Mesendoderm (in vitro differentiated cells): ENCODE measurements at regions not wholly inside any gene's neighbourhood (a gene's known extent, or its start where the extent isn't known, plus 50 kb on each side); places are given as distances from the start of the nearest gene placed in this dataset.

Experiments
- DNase-seq: peaks from one replicate; pipeline ENCODE4 v3.0.0; 2013
- H2AK5ac ChIP-seq: 2 replicates; pipeline ENCODE4 v1.6.1; 2013; ENCODE audit warnings: low read length, inconsistent platforms
- H2BK120ac ChIP-seq: 2 replicates; pipeline ENCODE4 v1.6.1; 2013; ENCODE audit warnings: low read depth, mild to moderate bottlenecking, low read length, moderate library complexity, mixed read lengths
- H2BK15ac ChIP-seq: replicated peaks from 2 replicates; pipeline ENCODE4 v1.6.1; 2013; ENCODE audit warnings: low read depth, mild to moderate bottlenecking, moderate library complexity
- H2BK5ac ChIP-seq: 2 replicates; pipeline ENCODE4 v1.6.1; 2013; ENCODE audit warnings: low read length, inconsistent platforms
- H3K18ac ChIP-seq: 2 replicates; pipeline ENCODE4 v1.6.1; 2013; ENCODE audit warnings: mild to moderate bottlenecking, low read length, mixed read lengths
- H3K23ac ChIP-seq: one replicate; pipeline ENCODE4 v1.6.1; 2013; ENCODE audit warnings: low read length
- H3K27ac ChIP-seq: 2 replicates; pipeline ENCODE4 v1.5.1; 2013; ENCODE audit warnings: low read depth, mild to moderate bottlenecking, inconsistent platforms, low read length, moderate library complexity
- H3K27me3 ChIP-seq: 2 replicates; pipeline ENCODE4 v1.6.1; 2013; ENCODE audit warnings: low read length, control low read depth, mild to moderate bottlenecking, inconsistent platforms; ENCODE audit not compliant: insufficient read depth, poor library complexity
- H3K36me3 ChIP-seq: 2 replicates; pipeline ENCODE4 v1.6.1; 2013; ENCODE audit warnings: low read length, inconsistent platforms; ENCODE audit not compliant: control insufficient read depth, insufficient read depth
- H3K4ac ChIP-seq: one replicate; pipeline ENCODE4 v1.6.1; 2013; ENCODE audit warnings: low read depth, mild to moderate bottlenecking, low read length, moderate library complexity
- H3K4me1 ChIP-seq: 2 replicates; pipeline ENCODE4 v1.6.1; 2013; ENCODE audit warnings: low read depth, low read length, inconsistent platforms; ENCODE audit not compliant: control insufficient read depth
- H3K4me2 ChIP-seq: 2 replicates; pipeline ENCODE4 v1.6.1; 2013; ENCODE audit warnings: low read length
- H3K4me3 ChIP-seq: 2 replicates; pipeline ENCODE4 v1.5.1; 2013; ENCODE audit warnings: mild to moderate bottlenecking, low read length
- H3K56ac ChIP-seq: one replicate; pipeline ENCODE4 v1.6.1; 2013; ENCODE audit warnings: low read length
- H3K79me1 ChIP-seq: 2 replicates; pipeline ENCODE4 v1.6.1; 2013; ENCODE audit warnings: low read length, inconsistent platforms
- H3K79me2 ChIP-seq: 2 replicates; pipeline ENCODE4 v1.6.1; 2013; ENCODE audit warnings: mild to moderate bottlenecking, low read length; ENCODE audit not compliant: control insufficient read depth, insufficient read depth
- H3K9ac ChIP-seq: 2 replicates; pipeline ENCODE4 v1.6.1; 2013; ENCODE audit warnings: low read length, inconsistent platforms
- H4K5ac ChIP-seq: one replicate; pipeline ENCODE4 v1.6.1; 2013; ENCODE audit warnings: low read length
- H4K8ac ChIP-seq: one replicate; pipeline ENCODE4 v1.6.1; 2013; ENCODE audit warnings: low read depth, mild to moderate bottlenecking, control low read depth, low read length, moderate library complexity
- WGBS: extraction: QIAGEN DNeasy Blood & Tissue Kit; methylation state at CpG from one replicate; pipeline ENCODE4 v1.1.7; 2013; ENCODE audit warnings: low lambda C conversion rate, missing lambda C conversion rate; ENCODE audit not compliant: insufficient coverage; ENCODE audit errors: extremely low coverage; 5-methylcytosine and 5-hydroxymethylcytosine counted together

- no peak overlapping the region for H3K4me2 ChIP-seq
- H2BK5ac ChIP-seq: no peak overlapping the region
- no peak overlapping the region for H3K18ac ChIP-seq
- no peaks in the 10 kb centered on the region for H3K36me3 ChIP-seq
- H3K27me3 ChIP-seq: no peaks in the 10 kb centered on the region
- no peaks in the 10 kb centered on the region for H3K4me1 ChIP-seq
- H3K4me3 ChIP-seq: no peak overlapping the region
- no peaks in the 10 kb centered on the region for H3K79me2 ChIP-seq
- H2AK5ac ChIP-seq: no peak overlapping the region
- H3K9ac ChIP-seq: no peak overlapping the region
- H4K8ac ChIP-seq: no peak overlapping the region
- no peaks in the 10 kb centered on the region for H3K79me1 ChIP-seq
- no CpG with 5 or more reads among the region's 8 CpGs for WGBS
- no peak overlapping the region for H3K56ac ChIP-seq
- H3K23ac ChIP-seq: no peak overlapping the region
- no peak for DNase-seq
- no peak overlapping the region for H3K27ac ChIP-seq
- H2BK120ac ChIP-seq: no peak overlapping the region
- no peak overlapping the region for H3K4ac ChIP-seq
- H2BK15ac ChIP-seq: no peak overlapping the region
- no peak overlapping the region for H4K5ac ChIP-seq
Measured at GRCh38 chr1:4951601-4952000, 297.2 kb downstream of the AJAP1 start.

- Histone ChIP-seq H3K23ac (no peak overlapping the region), H4K8ac (no peak overlapping the region), H2AK5ac (no peak overlapping the region), H2BK15ac (no peak overlapping the region), H3K4ac (no peak overlapping the region), H4K5ac (no peak overlapping the region), H3K56ac (no peak overlapping the region), H3K79me2 (no peaks in the 10 kb centered on the region), H3K4me2 (no peak overlapping the region), H3K9ac (no peak overlapping the region), H2BK120ac (no peak overlapping the region), H3K36me3 (no peaks in the 10 kb centered on the region), H3K4me3 (no peak overlapping the region), H3K79me1 (no peaks in the 10 kb centered on the region), H3K4me1 (no peaks in the 10 kb centered on the region), H3K27me3 (no peaks in the 10 kb centered on the region), H3K18ac (no peak overlapping the region), H3K27ac (no peak overlapping the region), H2BK5ac (no peak overlapping the region)
- no peak for DNase-seq
- no CpG with 5 or more reads among the region's 5 CpGs for WGBS
Measured at GRCh38 chr1:4946343-4946742, 291.9 kb downstream of the AJAP1 start.

- Histone ChIP-seq H3K4me1 (no peaks in the 10 kb centered on the region), H3K27ac (no peak overlapping the region), H2BK5ac (no peak overlapping the region), H3K18ac (no peak overlapping the region), H4K5ac (no peak overlapping the region), H3K56ac (no peak overlapping the region), H3K79me1 (no peaks in the 10 kb centered on the region), H3K36me3 (no peaks in the 10 kb centered on the region), H2BK15ac (no peak overlapping the region), H3K27me3 (no peaks in the 10 kb centered on the region), H2AK5ac (no peak overlapping the region), H3K4me2 (no peak overlapping the region), H3K4me3 (no peak overlapping the region), H3K9ac (no peak overlapping the region), H2BK120ac (no peak overlapping the region), H3K79me2 (no peaks in the 10 kb centered on the region), H3K23ac (no peak overlapping the region), H3K4ac (no peak overlapping the region), H4K8ac (no peak overlapping the region)
- WGBS: no CpG with 5 or more reads among the region's 9 CpGs
- no peak for DNase-seq
Measured at GRCh38 chr1:4944911-4945310, 290.5 kb downstream of the AJAP1 start.

GRCh38 chr1:4944072-4944471 is 289.7 kb downstream of the AJAP1 start:
- Histone ChIP-seq H3K56ac (no peak overlapping the region), H3K23ac (no peak overlapping the region), H3K27ac (no peak overlapping the region), H4K8ac (no peak overlapping the region), H3K4me1 (no peaks in the 10 kb centered on the region), H3K79me2 (no peaks in the 10 kb centered on the region), H2BK15ac (no peak overlapping the region), H3K4me2 (no peak overlapping the region), H3K9ac (no peak overlapping the region), H3K18ac (no peak overlapping the region), H3K36me3 (no peaks in the 10 kb centered on the region), H3K27me3 (no peaks in the 10 kb centered on the region), H2AK5ac (no peak overlapping the region), H2BK120ac (no peak overlapping the region), H3K4me3 (no peak overlapping the region), H3K4ac (no peak overlapping the region), H2BK5ac (no peak overlapping the region), H3K79me1 (no peaks in the 10 kb centered on the region), H4K5ac (no peak overlapping the region)
- WGBS: no CpG with 5 or more reads among the region's 5 CpGs
- DNase-seq: no peak

- Histone ChIP-seq H2AK5ac (no peak overlapping the region), H4K5ac (no peak overlapping the region), H3K4me3 (no peak overlapping the region), H2BK15ac (no peak overlapping the region), H3K4ac (no peak overlapping the region), H3K36me3 (no peaks in the 10 kb centered on the region), H3K9ac (no peak overlapping the region), H3K18ac (no peak overlapping the region), H3K79me2 (no peaks in the 10 kb centered on the region), H3K27me3 (no peaks in the 10 kb centered on the region), H3K4me1 (no peaks in the 10 kb centered on the region), H4K8ac (no peak overlapping the region), H2BK120ac (no peak overlapping the region), H3K56ac (no peak overlapping the region), H3K23ac (no peak overlapping the region), H3K27ac (no peak overlapping the region), H2BK5ac (no peak overlapping the region), H3K79me1 (no peaks in the 10 kb centered on the region), H3K4me2 (no peak overlapping the region)
- WGBS: no CpG with 5 or more reads among the region's 6 CpGs
- no peak for DNase-seq
Measured at GRCh38 chr1:4939266-4939665, 284.9 kb downstream of the AJAP1 start.

GRCh38 chr1:4937876-4938534 is 283.6 kb downstream of the AJAP1 start:
- no peak overlapping the region for H4K8ac ChIP-seq
- H3K27ac ChIP-seq: no peak overlapping the region
- no peak for DNase-seq
- H3K79me1 ChIP-seq: no peaks in the 10 kb centered on the region
- no peak overlapping the region for H2BK15ac ChIP-seq
- no peak overlapping the region for H3K4ac ChIP-seq
- no peaks in the 10 kb centered on the region for H3K36me3 ChIP-seq
- H3K27me3 ChIP-seq: no peaks in the 10 kb centered on the region
- H3K79me2 ChIP-seq: no peaks in the 10 kb centered on the region
- H3K4me3 ChIP-seq: no peak overlapping the region
- H3K4me2 ChIP-seq: no peak overlapping the region
- no peak overlapping the region for H3K9ac ChIP-seq
- no CpG with 5 or more reads among the region's 11 CpGs for whole genome bisulfite sequencing
- H3K23ac ChIP-seq: no peak overlapping the region
- no peak overlapping the region for H2BK120ac ChIP-seq
- H3K18ac ChIP-seq: no peak overlapping the region
- no peak overlapping the region for H2AK5ac ChIP-seq
- no peaks in the 10 kb centered on the region for H3K4me1 ChIP-seq
- H4K5ac ChIP-seq: no peak overlapping the region
- no peak overlapping the region for H3K56ac ChIP-seq
- no peak overlapping the region for H2BK5ac ChIP-seq
